ENCODE measurements at regions not wholly inside any gene's neighbourhood (a gene's known extent, or its start where the extent isn't known, plus 50 kb on each side); places are given as distances from the start of the nearest gene placed in this dataset.

DNA sequence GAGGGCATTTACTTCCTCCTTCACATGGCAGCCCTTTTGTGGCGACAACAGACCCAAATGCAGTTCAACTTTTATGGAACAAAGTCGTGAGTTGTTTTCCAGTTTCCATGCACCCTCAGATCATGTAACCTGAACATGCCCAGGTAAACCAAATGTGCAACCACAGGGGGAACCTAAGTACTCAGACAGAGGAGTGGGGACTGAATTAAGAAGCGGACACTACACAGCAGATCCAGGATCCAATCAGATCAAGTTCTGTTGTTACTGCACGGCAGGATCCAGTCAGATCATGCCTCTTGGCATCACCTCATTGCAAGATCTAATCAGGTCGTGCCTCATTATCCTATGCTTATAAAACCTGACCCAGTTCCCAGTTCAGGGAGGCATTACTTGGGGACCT, 115.7 kb downstream of the MATN1 start:
- no peak for DNase-seq

DNA sequence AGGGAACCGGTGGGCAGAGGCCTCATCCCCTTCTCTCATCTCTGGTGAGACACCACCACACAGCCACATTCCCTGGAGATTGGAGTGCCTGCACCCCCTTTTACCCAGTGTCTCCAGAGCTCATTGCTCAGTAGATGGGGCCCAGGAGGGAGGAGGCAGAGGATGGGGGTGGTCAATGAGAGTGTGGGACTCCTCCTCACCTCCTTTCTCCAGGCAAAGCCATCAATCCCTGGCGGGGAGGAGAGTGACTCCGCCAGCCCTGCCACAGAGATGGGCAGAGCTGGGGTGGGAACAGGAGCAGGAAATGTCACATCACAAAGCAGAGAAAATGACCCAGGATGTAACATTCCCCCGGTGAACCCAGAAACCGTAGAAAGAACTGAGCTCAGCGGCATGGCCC, 117.2 kb downstream of the MATN1 start:
- DNase-seq: no peak

DNA sequence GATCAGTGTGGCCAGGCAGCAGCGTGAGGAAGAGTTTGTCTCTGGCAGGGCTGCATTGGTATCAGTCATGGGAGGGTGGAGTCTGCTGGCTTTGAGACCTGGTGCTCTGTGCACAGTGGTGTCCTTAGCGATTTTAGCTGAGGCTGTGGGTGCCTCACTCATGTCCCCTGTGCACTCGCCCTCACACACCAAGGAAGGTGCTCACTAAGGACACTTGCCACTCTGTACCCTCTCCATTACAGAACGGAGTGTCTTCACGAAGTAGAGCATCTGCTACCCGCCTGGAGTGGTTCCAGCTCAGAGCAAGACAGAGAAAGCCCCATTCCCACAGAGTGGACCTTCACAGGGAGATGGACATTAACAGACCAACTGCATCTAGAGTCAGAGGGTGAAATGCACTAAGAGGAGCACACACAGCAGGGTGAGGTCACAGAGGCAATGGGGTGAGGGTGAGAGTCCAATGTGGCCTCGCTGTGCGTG, 117.9 kb downstream of the MATN1 start:
- DNase-seq: no peak

DNA sequence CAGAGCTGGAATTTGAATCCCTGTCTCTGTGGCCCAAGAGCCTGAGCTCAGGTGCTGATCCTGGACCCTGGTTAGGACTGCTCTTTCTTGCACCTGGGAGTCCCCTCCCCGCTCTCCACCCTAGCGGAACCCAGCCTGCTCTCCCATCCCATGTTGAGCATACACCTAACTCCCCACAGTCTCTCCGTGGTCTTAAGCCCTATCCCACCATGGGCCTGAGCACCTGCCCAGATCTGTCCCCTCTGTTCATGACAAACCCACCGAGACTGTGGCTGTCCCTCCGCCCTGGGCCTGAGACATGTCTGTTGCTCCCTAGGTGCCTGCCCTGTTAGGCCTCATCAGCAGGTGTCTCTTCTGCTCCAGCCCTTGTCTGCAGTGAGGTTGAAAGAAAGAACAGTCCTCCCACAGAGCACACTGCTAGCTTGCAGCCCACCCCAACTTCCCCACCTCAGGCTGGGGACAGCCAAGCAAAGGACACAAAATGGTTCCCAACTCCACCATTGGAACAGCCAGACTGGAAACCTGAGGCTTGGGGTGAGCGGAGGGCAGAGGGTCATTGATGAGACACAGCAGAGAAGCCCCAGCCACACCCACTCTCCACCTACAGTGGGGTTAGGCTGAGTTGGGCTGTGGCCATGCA, 118.5 kb downstream of the MATN1 start:
- no peak for DNase-seq

DNA sequence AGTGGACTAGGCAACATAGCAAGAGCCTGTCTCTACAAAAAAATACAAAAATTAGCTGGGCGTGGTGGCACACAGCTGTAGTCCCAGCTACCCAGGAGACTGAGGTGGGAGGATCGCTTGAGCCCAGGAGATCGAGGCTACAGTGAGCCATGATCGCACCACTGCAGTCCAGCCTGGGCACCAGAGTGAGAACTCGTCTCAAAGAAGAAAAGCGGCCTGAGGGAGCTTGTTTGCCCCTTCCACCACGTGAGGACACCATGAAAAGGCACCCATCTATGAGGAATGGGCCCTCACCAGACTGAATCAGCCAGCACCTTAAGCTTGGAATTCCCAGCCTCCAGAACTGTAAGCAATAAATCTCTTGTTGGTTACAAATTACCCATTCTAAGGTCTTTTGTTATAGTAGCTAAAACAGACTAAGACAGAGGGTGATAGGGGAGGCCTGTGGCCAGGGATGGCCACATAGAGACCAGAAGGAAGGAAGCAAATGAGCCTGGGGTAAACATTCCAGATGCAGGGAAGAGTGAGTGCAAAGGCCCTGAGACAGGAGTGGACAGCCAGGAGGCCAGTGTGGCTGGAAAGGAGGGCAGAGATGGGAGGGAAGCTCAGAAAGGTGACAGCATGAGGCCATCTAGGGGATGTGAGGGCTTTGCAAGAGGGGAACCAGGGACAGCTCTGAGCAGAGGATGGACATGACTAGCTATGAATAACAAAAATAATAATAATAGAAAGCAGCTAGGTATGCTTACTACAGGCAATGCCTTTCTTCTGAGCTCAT, 120.1 kb downstream of the MATN1 start:
- DNase-seq: no peak

DNA sequence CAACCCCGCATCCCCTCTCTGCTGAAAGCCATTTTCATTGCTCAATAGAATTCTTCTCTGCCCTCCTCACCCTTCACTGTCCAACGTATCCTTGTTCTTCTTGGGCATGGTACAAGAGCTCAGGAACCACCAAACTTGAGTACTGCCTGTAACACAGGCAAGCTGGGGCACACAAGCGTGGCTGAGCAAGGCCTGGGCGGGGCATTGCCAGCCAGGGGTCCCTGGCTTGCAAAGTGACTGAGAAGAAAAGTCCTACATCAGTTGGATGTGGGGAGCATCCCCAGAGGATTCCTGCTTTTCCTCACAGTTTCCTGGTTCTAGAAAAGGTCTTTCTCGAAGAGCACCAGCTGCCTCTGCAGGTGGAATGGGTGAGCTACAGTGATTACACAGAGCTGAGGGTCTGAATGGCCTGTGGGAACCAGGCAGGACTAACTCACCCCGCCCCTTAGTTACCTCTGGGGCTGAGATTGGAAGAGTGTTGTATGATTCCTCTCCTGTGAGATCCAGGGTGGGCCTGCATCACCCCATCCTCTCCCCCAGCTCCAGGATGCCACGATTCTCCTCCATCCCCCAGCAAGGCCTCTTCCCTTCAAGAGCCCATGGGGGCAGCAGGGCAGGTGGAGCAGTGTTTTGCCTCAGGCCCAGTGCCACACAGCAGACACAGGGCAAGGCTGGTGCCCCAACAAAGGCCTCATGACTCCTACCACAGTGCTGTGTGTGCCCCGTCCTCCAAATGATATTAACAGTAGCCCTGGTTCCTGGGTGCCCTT, 121.9 kb downstream of the MATN1 start:
- DNase-seq: no peak

DNA sequence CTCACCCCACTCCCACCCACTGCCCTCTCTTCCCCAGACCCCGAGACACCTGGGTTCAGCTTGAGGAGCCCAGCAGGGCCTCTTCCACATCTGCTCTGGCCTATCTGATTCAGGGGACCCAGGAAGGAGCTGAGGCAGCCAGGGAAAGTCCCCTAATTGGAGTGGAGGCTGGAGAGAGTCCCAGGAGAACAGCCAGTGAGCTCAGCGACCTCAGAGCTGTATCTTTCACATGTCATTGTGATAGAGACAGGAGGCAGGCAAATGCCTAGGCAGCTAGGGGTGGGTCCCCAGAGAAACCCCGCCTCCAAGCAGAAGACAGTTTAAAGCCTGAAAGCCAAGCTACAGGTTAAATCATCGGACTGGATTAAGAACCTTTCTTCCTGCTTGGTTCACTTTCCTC, 122.7 kb downstream of the MATN1 start:
- DNase-seq: no peak

DNA sequence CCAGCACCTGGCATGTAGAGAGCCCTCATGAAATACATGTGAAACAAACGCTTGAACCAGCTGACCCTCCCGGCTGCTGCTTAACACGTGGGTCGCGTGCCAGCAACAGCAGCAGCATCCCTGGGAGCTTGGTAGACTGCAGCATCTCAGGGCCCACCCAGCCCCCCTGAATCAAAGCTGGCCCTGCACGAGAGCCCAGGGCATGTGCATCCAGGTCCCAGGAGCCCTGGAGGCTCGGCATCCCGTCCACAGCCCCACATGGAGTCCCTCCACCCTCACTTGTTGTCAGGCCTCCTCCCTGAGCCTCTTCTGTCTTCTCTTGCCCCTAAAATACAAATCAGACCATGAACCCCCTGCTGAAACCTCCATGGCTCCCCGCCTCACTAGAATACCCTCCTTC, 123.1 kb downstream of the MATN1 start:
- DNase-seq: no peak

DNA sequence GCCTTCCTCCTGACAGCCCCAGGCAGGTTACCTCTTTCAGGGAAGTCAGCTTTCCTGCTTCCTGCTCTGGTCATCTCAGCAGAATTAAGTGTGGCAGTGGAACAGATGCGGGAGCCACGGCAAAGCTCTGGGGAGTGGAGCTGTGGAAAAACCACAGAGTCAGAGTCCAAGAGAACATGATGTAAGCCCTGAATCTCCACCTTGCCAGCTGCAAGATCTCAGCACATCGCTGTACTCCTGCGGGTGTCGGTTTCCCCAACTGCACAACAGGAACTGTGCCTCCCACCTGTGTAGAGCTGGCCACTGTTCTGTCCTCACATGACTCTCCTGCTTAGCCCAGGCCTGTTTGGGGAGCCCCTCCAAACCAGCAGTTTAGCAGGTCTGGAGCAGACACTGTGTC, 123.7 kb downstream of the MATN1 start:
- no peak for DNase-seq

DNA sequence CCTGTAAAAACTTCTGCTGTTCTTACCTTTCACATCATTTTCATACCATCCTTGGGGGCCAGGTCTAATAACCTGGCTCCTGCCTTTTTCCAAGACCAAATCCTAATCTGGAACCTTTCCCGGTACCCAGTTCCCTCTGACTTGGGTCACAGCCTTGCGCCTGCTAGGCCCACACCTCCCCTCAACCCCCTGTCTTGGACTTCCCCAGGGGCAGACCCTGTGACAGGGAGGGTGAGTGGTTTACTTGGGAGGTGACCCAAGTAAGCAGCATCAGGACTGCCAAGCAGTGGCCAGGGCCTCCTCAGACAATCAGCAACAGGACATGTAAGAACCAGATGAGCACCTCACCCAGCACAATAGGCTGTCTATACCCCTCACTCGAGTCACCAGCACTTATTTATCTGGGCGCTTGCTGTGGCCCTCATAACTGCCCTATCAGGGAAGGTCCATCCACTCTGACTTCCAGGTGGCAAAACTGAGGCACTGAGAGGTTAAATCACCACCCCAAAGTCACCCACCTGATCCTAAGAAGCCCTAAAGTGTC, 124.7 kb downstream of the MATN1 start:
- no peak for DNase-seq

DNA sequence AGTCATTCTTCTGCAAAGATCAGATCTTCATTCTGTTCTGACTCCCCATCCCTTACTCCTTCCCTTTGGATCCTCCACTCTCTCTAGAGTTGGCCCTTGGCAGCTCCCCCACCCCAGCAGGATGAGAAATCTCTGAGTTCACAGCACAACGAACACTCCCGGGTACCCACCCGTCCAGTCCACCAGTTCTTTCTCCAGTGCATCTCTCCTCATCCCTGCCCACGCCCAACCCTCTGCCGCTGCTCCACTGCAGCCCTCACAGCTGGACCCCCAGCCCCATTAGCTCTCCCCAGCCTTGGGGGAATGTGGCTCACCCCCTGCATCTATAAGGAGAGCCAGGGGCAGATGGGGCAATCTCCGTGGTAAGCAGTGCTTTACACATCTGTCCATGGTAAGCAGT, 125.7 kb downstream of the MATN1 start:
- no peak for DNase-seq

DNA sequence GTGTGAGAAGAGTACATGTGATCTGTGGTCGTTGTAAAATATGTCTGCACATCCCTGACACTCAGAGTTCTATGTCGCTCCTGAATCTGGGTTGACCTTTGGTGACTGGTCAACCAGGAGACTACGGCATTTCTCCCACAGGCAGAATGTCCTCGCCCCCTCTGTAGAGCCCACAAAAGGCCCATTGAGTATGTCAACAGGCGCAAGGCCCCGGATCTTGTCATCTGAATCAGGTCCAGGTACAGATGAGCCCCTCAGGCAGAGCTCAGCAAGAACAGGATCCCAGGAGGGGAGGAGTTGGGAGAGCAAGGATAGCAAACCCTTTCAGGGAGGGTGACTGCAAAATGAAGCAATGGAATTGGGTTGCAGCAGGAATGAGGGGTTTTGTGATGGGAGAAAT, 126.5 kb downstream of the MATN1 start:
- DNase-seq: no peak

DNA sequence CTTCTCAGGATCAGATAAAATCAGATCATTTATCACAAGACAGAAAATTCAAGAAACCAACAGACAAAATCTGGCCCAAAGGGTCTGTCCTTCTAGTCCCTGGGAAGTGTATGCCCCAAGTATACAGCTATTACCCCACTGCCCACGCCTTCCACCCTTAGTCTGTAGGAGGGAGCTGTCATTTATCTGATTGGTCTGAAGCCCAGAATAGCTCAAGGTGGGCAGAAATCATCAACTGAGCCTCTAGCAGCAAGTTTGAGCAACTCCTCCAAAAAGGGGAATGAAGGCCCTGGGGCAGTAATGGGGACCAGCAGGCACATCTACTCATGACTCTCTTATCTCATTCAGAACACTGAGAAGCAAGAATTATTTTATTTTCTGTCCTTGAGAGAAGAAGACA, 126.9 kb downstream of the MATN1 start:
- no peak for DNase-seq

DNA sequence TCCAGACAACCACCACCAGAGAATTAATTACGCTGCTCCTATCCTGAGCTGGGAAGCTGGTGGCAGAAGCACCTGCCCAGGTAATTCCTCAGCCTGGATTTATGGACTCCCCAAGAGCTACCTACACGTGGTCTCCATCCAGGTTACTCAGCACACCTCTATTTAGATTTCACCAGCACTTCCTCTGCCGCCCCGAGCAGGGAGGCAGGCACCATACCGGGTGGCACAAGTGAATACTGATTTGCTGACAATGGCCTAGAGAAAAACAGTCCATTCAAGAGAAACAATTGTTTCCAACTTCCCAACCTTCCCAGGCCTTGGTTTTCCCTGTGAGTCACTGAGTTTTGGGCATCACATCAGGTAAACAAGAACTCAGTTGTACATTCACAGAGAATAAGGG, 134.3 kb downstream of the MATN1 start:
- DNase-seq: no peak

DNA sequence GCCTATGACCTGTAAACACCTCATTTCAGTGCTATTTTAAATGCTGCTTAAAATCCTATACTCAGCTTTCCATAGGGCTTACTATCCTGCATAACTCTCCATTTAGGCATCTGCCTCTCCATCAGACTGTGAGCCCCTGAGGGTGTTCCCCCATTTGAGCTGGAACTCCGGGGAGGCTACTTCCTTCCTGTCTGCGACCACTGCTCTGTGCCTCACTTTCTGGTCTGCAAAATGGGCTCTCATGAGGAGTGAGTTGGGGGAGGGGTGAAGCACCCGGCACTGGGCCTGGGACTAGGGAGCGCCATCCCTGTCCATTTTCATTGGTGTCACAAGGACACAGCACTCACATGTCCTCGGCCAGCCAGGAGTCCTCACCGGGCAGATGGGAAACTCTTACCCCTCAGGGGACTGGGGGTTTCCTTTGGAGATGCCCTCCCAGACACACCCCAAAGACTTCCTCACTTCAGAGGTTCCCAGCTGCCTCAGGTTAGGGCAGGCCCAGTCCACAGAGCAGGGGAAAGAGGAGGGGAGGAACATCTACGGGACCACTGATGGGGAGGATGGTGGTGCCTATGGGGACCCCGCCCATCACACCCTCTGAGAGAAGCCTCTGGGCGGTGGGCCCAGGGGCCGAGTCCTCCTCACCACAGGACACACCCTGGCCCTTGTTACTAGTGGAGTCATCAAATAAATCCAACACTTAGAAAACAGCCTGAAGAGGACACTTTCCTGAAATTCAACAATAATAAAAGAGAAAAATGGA, 134.9 kb downstream of the MATN1 start:
- no peak for DNase-seq

DNA sequence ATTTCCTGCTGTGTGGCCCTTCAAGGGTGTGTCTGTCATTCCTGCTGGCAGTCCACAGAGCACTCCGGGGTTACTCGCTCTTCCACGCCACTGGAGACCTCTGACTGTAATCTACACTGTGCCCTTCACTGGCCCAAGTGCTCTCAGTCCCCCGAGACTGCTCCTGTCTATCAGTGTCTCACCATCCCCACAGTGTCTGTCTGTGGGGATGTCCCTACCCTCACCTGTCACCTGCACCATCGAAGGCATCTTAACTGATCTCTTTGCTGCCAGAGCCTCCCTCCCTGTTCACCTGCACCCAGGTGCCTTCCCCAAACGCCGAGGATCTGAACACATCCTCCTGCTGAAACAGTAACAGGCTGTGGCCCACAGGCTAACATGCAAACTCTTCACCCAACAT, 136.7 kb downstream of the MATN1 start:
- no peak for DNase-seq

DNA sequence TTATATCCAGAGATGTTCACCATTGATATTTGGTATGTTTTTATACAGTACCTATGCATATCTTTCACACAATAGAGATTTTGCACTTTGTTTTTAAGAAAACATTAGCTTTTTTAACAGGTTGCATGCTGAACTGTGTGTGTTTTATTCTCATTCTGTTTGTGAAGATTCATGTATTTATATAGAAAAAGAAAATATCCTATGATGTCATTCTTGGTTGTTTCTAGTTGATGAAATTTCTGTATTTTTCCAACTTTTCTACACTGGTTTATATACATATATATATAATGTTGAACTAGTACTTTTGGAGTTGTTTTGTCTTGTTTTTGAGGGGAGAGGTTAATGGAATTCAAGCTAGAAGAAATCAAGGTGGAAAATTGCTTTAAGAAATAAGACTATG, 143.8 kb downstream of the MATN1 start:
- DNase-seq: no peak

DNA sequence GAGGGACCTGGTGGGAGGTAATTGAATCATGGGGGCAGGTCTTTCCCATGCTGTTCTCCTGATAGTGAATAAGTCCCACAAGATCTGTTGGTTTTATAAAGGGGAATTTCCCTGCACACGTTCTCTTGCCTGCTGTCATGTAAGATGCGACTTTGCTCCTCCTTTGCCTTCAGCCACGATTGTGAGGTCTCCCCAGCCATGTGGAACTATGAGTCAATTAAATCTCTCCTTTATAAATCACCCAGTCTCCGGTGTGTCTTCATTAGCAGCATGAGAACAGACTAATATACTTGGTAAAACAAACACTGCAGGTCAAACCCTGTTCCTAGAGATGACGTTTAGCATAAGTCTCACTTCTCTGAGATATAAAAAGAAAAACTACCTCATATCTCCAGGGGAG, 148.3 kb downstream of the MATN1 start:
- DNase-seq: no peak

DNA sequence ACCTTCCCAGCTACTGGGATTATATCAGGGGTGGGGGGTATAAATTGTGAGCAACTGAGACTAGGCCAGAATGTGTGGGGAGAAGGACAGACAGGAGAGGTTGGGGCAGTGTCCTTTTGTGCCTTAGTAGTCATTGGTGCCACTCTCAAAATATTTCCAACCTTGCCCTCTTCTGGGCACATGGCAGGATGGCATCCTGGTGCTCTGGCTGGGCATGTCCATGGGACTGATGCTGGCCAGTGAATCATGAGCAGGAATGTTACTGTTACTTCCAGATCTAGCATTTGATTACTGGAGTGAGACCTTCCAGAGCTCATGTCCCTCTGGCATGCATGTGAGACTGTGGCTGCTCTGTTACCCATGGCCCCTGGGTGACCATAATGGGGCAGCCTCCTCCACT, 151.2 kb downstream of the MATN1 start:
- DNase-seq: no peak

DNA sequence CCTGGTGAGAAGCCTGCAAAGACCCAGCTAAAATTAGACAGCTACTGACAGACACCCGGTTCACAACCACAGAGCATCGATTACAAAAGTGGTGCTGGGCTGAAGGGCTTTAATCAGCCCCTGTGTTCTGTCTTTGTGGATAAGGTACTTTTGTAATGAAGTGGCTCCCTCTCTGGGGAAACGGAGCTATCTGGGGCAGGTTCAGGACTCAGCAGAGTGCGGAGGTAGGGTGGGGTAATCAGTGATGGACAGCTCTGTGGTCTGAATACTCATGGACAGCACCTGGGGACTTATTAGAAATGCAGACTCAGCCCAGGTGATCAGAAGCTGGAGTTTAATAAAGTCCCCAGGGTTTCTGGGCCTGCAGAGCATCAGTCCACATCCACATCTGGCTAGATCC, 152.0 kb downstream of the MATN1 start:
- DNase-seq: no peak

DNA sequence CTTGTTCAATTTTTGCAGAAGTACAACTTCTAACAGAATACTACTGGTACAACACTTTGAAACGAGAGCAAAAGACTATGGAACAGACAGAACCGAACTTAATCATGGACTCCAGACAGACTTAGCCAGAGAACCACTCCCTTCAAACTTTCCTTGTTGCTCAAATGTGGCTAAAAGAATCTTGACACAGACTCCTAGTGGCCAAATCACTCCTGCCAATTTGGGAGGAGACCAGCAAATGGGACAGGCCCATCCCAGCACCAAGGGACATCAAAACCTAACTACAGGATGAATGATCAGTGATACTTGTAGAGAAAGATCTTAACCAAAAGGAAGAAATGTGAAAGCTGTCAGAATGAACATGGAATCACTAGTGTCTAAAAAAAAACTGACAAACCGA, 154.0 kb downstream of the MATN1 start:
- DNase-seq: no peak

DNA sequence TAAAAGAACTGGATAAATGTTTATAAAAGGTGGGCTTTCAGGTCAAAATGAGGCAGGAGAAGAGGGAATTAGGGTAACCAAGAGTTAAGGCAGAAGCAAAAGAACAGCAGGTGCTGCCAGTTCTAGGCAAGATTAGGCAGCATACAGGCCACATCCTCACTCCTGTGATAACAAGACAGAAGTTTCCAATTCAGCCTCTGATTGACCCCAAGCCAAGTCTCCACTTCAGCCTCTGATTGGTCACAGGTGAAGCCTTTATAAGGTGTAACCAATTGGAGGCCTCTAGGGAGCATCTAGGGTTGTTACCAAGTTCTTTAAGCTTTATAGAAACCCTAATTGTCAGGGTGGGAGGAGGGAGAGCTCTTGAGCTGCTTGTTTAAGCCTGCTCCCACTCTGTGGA, 160.8 kb downstream of the MATN1 start:
- no peak for DNase-seq

DNA sequence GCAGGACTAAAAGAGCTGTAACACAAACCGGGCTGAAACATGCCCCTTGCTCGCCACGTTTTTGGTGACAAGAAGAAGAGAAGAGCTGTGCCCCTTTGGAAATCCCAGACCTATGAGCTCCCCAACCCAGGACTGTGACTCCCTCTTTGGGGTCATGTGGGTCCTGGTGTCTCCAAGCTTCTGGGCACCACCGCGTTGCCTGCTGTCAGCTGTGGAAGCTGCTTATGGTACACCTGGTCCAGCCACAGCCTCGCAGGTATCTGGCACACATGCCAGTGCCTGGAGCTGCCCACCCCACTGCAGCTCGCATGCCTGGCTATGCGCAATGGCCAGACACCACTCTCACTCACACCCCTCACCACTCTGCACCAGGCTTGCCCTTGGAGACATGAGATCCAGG, 171.8 kb downstream of the MATN1 start:
- no peak for DNase-seq

All from inflammatory macrophage treated with lipopolysaccharide for 1 hour (primary cell).